ENCODE measurements at regions not wholly inside any gene's neighbourhood (a gene's known extent, or its start where the extent isn't known, plus 50 kb on each side); places are given as distances from the start of the nearest gene placed in this dataset.

DNA sequence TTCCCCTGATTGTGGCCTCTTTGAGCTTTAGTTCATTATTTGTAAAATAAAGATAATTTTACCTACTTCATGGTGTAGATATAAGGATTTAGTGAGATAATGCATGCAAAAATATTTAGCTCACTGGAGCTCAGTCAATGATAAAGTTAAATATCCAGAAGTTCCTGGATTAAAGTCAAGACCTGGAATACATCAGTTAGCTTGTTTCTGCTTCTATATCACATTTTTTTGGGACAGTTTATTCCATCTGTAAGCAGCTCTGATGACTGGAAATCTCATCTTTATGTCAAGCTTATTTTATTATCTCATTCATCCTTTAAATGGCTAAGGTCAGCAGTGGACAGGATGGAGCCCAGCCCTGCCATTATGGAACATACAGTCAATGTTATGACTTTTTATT lies 152.0 kb downstream of the EVA1A start:
- ChIA-PET POLR2A (no interaction called here), CTCF (ENCODE audit: unreplicated experiment) (no interaction called here)
- no peaks in the 10 kb centered on the region for H3K79me2 ChIP-seq (ENCODE audit: insufficient read depth, low read depth, low read length)
- H3K4me3 ChIP-seq (ENCODE audit: low read depth, low read length, poor library complexity, severe bottlenecking), result no peak overlapping the region
- no TSS peak for BruUV-seq (replicated peaks)
- H3K4me2 ChIP-seq (ENCODE audit: low read length), result no peak overlapping the region
- peaks cover 10% of the 10 kb centered on the region; the same call in 1 of the 2 replicates for H3K9me3 ChIP-seq (ENCODE audit: low read length)
- no peaks in the 10 kb centered on the region for H3K36me3 ChIP-seq (ENCODE audit: insufficient read depth, low read length)
- no peaks in the 10 kb centered on the region for H3K4me1 ChIP-seq (ENCODE audit: insufficient read depth, low read length, poor library complexity, severe bottlenecking)
- no peaks in the 10 kb centered on the region for H4K20me1 ChIP-seq (ENCODE audit: insufficient read depth, low read length)
- intact Hi-C loops (cut with micrococcal nuclease; ENCODE audit: unreplicated experiment), result loop anchor here (10.0 kb wide), 2 partner anchors 164 to 314 kb away; no protein-coding TSS in a partner anchor
- no peak overlapping the region for H3K27ac ChIP-seq (ENCODE audit: low read depth, low read length, poor library complexity, severe bottlenecking)
- DNase-seq (ENCODE audit: low spot score), result no peak
- no peak overlapping the region for H2AFZ ChIP-seq (ENCODE audit: low read length)
- no peaks in the 10 kb centered on the region for H3K9me2 ChIP-seq (ENCODE audit: insufficient read depth, low read length)
- no peak for TF ChIP-seq EZH2phosphoT487 (IDR thresholded peaks at IDR 0.05; ENCODE audit: borderline replicate concordance, low read depth, low read length)
- TF ChIP-seq, protein P1, sequence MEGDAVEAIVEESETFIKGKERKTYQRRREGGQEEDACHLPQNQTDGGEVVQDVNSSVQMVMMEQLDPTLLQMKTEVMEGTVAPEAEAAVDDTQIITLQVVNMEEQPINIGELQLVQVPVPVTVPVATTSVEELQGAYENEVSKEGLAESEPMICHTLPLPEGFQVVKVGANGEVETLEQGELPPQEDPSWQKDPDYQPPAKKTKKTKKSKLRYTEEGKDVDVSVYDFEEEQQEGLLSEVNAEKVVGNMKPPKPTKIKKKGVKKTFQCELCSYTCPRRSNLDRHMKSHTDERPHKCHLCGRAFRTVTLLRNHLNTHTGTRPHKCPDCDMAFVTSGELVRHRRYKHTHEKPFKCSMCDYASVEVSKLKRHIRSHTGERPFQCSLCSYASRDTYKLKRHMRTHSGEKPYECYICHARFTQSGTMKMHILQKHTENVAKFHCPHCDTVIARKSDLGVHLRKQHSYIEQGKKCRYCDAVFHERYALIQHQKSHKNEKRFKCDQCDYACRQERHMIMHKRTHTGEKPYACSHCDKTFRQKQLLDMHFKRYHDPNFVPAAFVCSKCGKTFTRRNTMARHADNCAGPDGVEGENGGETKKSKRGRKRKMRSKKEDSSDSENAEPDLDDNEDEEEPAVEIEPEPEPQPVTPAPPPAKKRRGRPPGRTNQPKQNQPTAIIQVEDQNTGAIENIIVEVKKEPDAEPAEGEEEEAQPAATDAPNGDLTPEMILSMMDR (conservative IDR thresholded peaks at IDR 0.05; ENCODE audit: low read length), result no peak

GRCh38 chr2:75407038-75407530 lies 153.7 kb downstream of the EVA1A start:
- POLR2A ChIA-PET, result no interaction called here

GRCh38 chr2:75406131-75406581 lies 154.6 kb downstream of the EVA1A start:
- no peaks in the 10 kb centered on the region for H3K4me1 ChIP-seq (ENCODE audit: insufficient read depth, low read length, poor library complexity, severe bottlenecking)
- no peaks in the 10 kb centered on the region for H3K9me2 ChIP-seq (ENCODE audit: insufficient read depth, low read length)
- POLR2A ChIA-PET, result no interaction called here
- H3K27ac ChIP-seq (ENCODE audit: low read depth, low read length, poor library complexity, severe bottlenecking), result no peak overlapping the region
- peaks cover 8% of the 10 kb centered on the region; the same call in 1 of the 2 replicates for H3K9me3 ChIP-seq (ENCODE audit: low read length)
- H3K4me3 ChIP-seq (ENCODE audit: low read depth, low read length, poor library complexity, severe bottlenecking), result no peak overlapping the region
- CTCF ChIA-PET (ENCODE audit: unreplicated experiment), result no interaction called here
- intact Hi-C loops (cut with micrococcal nuclease; ENCODE audit: unreplicated experiment), result loop anchor here (10.0 kb wide), 2 partner anchors 161 to 311 kb away; no protein-coding TSS in a partner anchor
- no peak overlapping the region for H3K4me2 ChIP-seq (ENCODE audit: low read length)
- TF ChIP-seq, protein P1 (conservative IDR thresholded peaks at IDR 0.05; ENCODE audit: low read length), result no peak
- TF ChIP-seq EZH2phosphoT487 (IDR thresholded peaks at IDR 0.05; ENCODE audit: borderline replicate concordance, low read depth, low read length), result no peak
- no TSS peak for BruUV-seq (replicated peaks)
- DNase-seq (ENCODE audit: low spot score), result no peak
- no peaks in the 10 kb centered on the region for H3K36me3 ChIP-seq (ENCODE audit: insufficient read depth, low read length)
- no peaks in the 10 kb centered on the region for H4K20me1 ChIP-seq (ENCODE audit: insufficient read depth, low read length)
- no peaks in the 10 kb centered on the region for H3K79me2 ChIP-seq (ENCODE audit: insufficient read depth, low read depth, low read length)
- no peak overlapping the region for H2AFZ ChIP-seq (ENCODE audit: low read length)

More at GRCh38 chr2:75407038-75407530, 153.7 kb downstream of the EVA1A start:
- H3K4me2 ChIP-seq (ENCODE audit: low read length), result no peak overlapping the region
- intact Hi-C loops (cut with micrococcal nuclease; ENCODE audit: unreplicated experiment), result loop anchor here (10.0 kb wide), 2 partner anchors 162 to 312 kb away; no protein-coding TSS in a partner anchor
- CTCF ChIA-PET (ENCODE audit: unreplicated experiment), result no interaction called here
- H3K4me3 ChIP-seq (ENCODE audit: low read depth, low read length, poor library complexity, severe bottlenecking), result no peak overlapping the region
- no peaks in the 10 kb centered on the region for H4K20me1 ChIP-seq (ENCODE audit: insufficient read depth, low read length)
- no TSS peak for BruUV-seq (replicated peaks)
- no peaks in the 10 kb centered on the region for H3K4me1 ChIP-seq (ENCODE audit: insufficient read depth, low read length, poor library complexity, severe bottlenecking)
- H3K9me3 ChIP-seq (ENCODE audit: low read length), result peaks cover 10% of the 10 kb centered on the region; the same call in 1 of the 2 replicates
- no peak overlapping the region for H3K27ac ChIP-seq (ENCODE audit: low read depth, low read length, poor library complexity, severe bottlenecking)
- H3K79me2 ChIP-seq (ENCODE audit: insufficient read depth, low read depth, low read length), result no peaks in the 10 kb centered on the region
- DNase-seq (ENCODE audit: low spot score), result no peak
- no peaks in the 10 kb centered on the region for H3K36me3 ChIP-seq (ENCODE audit: insufficient read depth, low read length)
- H2AFZ ChIP-seq (ENCODE audit: low read length), result no peak overlapping the region
- H3K9me2 ChIP-seq (ENCODE audit: insufficient read depth, low read length), result no peaks in the 10 kb centered on the region
- no peak for TF ChIP-seq EZH2phosphoT487 (IDR thresholded peaks at IDR 0.05; ENCODE audit: borderline replicate concordance, low read depth, low read length)
- TF ChIP-seq, protein P1 (conservative IDR thresholded peaks at IDR 0.05; ENCODE audit: low read length), result no peak

All from OCI-LY7 (cell line).